GM23338 (cell line): ENCODE measurements at regions not wholly inside any gene's neighbourhood (a gene's known extent, or its start where the extent isn't known, plus 50 kb on each side); places are given as distances from the start of the nearest gene placed in this dataset.

Source experiments
- CREB1 ChIP-seq: fragments of 250-450 bp; sonication (Bioruptor Pico); IDR thresholded peaks from 2 replicates; pipeline ENCODE4 v1.5.0; 2020; ENCODE audit warnings: low read depth, mild to moderate bottlenecking, moderate library complexity
- JUNB ChIP-seq: IDR thresholded peaks from one replicate; pipeline ENCODE4 v1.6.1; 2016; ENCODE audit warnings: antibody characterized with exemption; ENCODE audit not compliant: unreplicated experiment
- NANOG ChIP-seq: IDR thresholded peaks from 2 replicates; pipeline ENCODE4 v1.6.1; 2016; ENCODE audit warnings: antibody characterized with exemption, borderline replicate concordance
- POLR2AphosphoS5 ChIP-seq: IDR thresholded peaks from 2 replicates; pipeline ENCODE4 v1.6.1; 2016; ENCODE audit warnings: antibody characterized with exemption, low read depth
- STAT1 ChIP-seq: IDR thresholded peaks from one replicate; pipeline ENCODE4 v1.6.1; 2016; ENCODE audit warnings: antibody characterized with exemption; ENCODE audit not compliant: unreplicated experiment
- TF ChIP-seq, protein P1 (sequence below): IDR thresholded peaks from 2 replicates; pipeline ENCODE4 v1.6.1; 2016; ENCODE audit warnings: antibody characterized with exemption
- TF ChIP-seq, protein P2 (sequence below), 2 experiments: fragments of 200-600 bp in 1 of 2; sonication (generic) in 1 of 2; conservative IDR thresholded peaks; 2 replicates each; pipeline versions ENCODE4 v1.5.1 to v1.6.1; 2016 to 2017; ENCODE audit warnings: antibody characterized with exemption in 2 of 2, low read depth in 2 of 2, mild to moderate bottlenecking in 2 of 2, moderate library complexity in 1 of 2

DNA sequence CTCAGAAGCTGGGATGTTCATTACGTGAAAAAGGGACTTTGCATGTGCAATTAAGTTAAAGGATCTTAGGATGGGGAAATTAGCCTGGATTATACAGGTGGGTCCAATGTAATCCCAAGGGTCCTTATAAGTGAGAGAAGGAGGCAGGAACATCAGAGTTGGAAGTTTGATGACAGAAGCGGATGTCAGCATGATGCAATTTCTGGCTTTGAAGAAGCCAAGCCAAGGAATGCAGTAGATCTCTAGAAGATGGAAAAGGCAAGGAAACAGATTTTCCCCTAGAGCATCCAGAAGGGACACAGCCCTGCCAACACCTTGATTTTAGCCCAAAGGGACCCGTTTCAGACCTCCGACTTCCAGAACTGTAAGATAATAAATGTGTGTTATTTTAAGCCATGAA lies 136.4 kb downstream of the LNPK start:
- TF ChIP-seq, protein P1, sequence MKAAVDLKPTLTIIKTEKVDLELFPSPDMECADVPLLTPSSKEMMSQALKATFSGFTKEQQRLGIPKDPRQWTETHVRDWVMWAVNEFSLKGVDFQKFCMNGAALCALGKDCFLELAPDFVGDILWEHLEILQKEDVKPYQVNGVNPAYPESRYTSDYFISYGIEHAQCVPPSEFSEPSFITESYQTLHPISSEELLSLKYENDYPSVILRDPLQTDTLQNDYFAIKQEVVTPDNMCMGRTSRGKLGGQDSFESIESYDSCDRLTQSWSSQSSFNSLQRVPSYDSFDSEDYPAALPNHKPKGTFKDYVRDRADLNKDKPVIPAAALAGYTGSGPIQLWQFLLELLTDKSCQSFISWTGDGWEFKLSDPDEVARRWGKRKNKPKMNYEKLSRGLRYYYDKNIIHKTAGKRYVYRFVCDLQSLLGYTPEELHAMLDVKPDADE = no peak
- TF ChIP-seq NANOG (no peak), POLR2AphosphoS5 (no peak), CREB1 (CRISPR knock-in tag) (no peak), STAT1 (no peak), JUNB (no peak)
- TF ChIP-seq, protein P2, sequence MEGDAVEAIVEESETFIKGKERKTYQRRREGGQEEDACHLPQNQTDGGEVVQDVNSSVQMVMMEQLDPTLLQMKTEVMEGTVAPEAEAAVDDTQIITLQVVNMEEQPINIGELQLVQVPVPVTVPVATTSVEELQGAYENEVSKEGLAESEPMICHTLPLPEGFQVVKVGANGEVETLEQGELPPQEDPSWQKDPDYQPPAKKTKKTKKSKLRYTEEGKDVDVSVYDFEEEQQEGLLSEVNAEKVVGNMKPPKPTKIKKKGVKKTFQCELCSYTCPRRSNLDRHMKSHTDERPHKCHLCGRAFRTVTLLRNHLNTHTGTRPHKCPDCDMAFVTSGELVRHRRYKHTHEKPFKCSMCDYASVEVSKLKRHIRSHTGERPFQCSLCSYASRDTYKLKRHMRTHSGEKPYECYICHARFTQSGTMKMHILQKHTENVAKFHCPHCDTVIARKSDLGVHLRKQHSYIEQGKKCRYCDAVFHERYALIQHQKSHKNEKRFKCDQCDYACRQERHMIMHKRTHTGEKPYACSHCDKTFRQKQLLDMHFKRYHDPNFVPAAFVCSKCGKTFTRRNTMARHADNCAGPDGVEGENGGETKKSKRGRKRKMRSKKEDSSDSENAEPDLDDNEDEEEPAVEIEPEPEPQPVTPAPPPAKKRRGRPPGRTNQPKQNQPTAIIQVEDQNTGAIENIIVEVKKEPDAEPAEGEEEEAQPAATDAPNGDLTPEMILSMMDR (conservative IDR thresholded peaks at IDR 0.05; ENCODE audit: low read depth in 2 of 2) = no peak
